SK-N-SH (cell line): ENCODE measurements at regions not wholly inside any gene's neighbourhood (a gene's known extent, or its start where the extent isn't known, plus 50 kb on each side); places are given as distances from the start of the nearest gene placed in this dataset.

Source experiments
- CTCF ChIA-PET: fragments of 300-600, 350-600 bp; formaldehyde crosslinking; extraction: SDS; loops from one replicate; lab custom pipeline; 2021; lab: Yijun Ruan, JAX
- POLR2A ChIA-PET: fragments of 350-600 bp; sonication (Branson Sonifier 250); formaldehyde crosslinking; extraction: SDS; loops from one replicate; lab custom pipeline; 2020; ENCODE audit warnings: antibody characterized with exemption, inconsistent platforms; lab: Yijun Ruan, JAX
- DNase-seq: peaks from one replicate; pipeline ENCODE4 v3.0.0; 2012
- H2AFZ ChIP-seq: fragments of 200-600 bp; sonication (generic); 2 replicates; pipeline ENCODE4 v1.8.1; 2016; ENCODE audit warnings: antibody characterized with exemption, mild to moderate bottlenecking, low read depth
- H3F3A ChIP-seq: fragments of 200-600 bp; sonication (generic); replicated peaks from 2 replicates; pipeline ENCODE3; 2016; ENCODE audit warnings: antibody characterized with exemption, mild to moderate bottlenecking; ENCODE audit not compliant: insufficient read depth
- H3K27ac ChIP-seq, 2 experiments: fragments of 200-500 bp in 1 of 2; fragments of 200-600 bp in 1 of 2; sonication (Bioruptor generic) in 1 of 2; sonication (generic), shearing (Covaris generic) in 1 of 2; 2 replicates each; pipeline versions ENCODE4 v1.5.1 to v1.6.1; 2014 to 2016; ENCODE audit warnings: low read depth in 2 of 2, inconsistent platforms in 1 of 2, low read length in 1 of 2, mild to moderate bottlenecking in 1 of 2, mixed read lengths in 1 of 2
- H3K27me3 ChIP-seq: fragments of 200-600 bp; sonication (generic), shearing (Covaris generic); 2 replicates; pipeline ENCODE4 v1.6.1; 2016; ENCODE audit warnings: mixed run types; ENCODE audit not compliant: insufficient read depth
- H3K36me3 ChIP-seq, 2 experiments: fragments of 200-500 bp in 1 of 2; fragments of 200-600 bp in 1 of 2; sonication (Bioruptor generic) in 1 of 2; sonication (generic) in 1 of 2; replicated peaks in 1 of 2; 2 replicates each; pipeline versions ENCODE3 to v1.5.1; 2014 to 2016; ENCODE audit warnings: low read length in 1 of 2, mild to moderate bottlenecking in 1 of 2; ENCODE audit not compliant: insufficient read depth in 2 of 2, control insufficient read depth in 1 of 2
- H3K4me1 ChIP-seq, 2 experiments: fragments of 200-500 bp in 1 of 2; fragments of 200-600 bp in 1 of 2; sonication (Bioruptor generic) in 1 of 2; sonication (generic), shearing (Covaris generic) in 1 of 2; 2 replicates each; pipeline versions ENCODE4 v1.5.1 to v1.6.1; 2014 to 2016; ENCODE audit warnings: low read depth in 1 of 2, low read length in 1 of 2, mixed run types in 1 of 2; ENCODE audit not compliant: insufficient read depth in 2 of 2, control insufficient read depth in 1 of 2
- H3K4me2 ChIP-seq: fragments of 200-600 bp; sonication (generic), shearing (Covaris generic); 2 replicates; pipeline ENCODE4 v1.6.1; 2017; ENCODE audit warnings: mixed run types
- H3K4me3 ChIP-seq, 2 experiments: fragments of 200-500 bp in 1 of 2; fragments of 200-600 bp in 1 of 2; sonication (Bioruptor generic) in 1 of 2; sonication (generic), shearing (Covaris generic) in 1 of 2; 2 replicates each; pipeline versions ENCODE4 v1.5.1 to v1.8.1; 2014 to 2016; ENCODE audit warnings: low read depth in 2 of 2, inconsistent platforms in 1 of 2, low read length in 1 of 2, mild to moderate bottlenecking in 1 of 2, mixed read lengths in 1 of 2, moderate library complexity in 1 of 2
- H3K79me2 ChIP-seq: fragments of 200-600 bp; sonication (generic); 2 replicates; pipeline ENCODE4 v1.8.1; 2017; ENCODE audit warnings: mild to moderate bottlenecking; ENCODE audit not compliant: insufficient read depth
- H3K9ac ChIP-seq: fragments of 200-600 bp; sonication (generic); 2 replicates; pipeline ENCODE4 v1.6.1; 2017; ENCODE audit warnings: mixed run types
- H3K9me2 ChIP-seq: fragments of 200-600 bp; sonication (generic); 2 replicates; pipeline ENCODE4 v1.6.1; 2017; ENCODE audit warnings: mixed run types
- H3K9me3 ChIP-seq: fragments of 200-600 bp; sonication (generic); 2 replicates; pipeline ENCODE4 v1.6.1; 2017; ENCODE audit warnings: mixed run types, mild to moderate bottlenecking, moderate library complexity
- H4K20me1 ChIP-seq: fragments of 200-600 bp; sonication (generic); 2 replicates; pipeline ENCODE4 v1.6.1; 2017; ENCODE audit warnings: mild to moderate bottlenecking, mixed run types; ENCODE audit not compliant: insufficient read depth
- CHD2 ChIP-seq: fragments of 150-350 bp; IDR thresholded peaks from 2 replicates; pipeline ENCODE4 v1.6.1; 2018; ENCODE audit warnings: low read length; ENCODE audit not compliant: partially characterized antibody
- ELF1 ChIP-seq: IDR thresholded peaks from 2 replicates; pipeline ENCODE4 v1.4.0; 2012
- EP300 ChIP-seq, 2 experiments: IDR thresholded peaks; 2 replicates each; pipeline versions ENCODE4 v1.4.0 to v1.6.1; 2012; ENCODE audit warnings: borderline replicate concordance in 1 of 2, low read depth in 1 of 2, low read length in 1 of 2
- FOXM1 ChIP-seq: IDR thresholded peaks from 2 replicates; pipeline ENCODE4 v1.4.0; 2012; ENCODE audit warnings: low read depth, mild to moderate bottlenecking
- GABPA ChIP-seq: IDR thresholded peaks from 2 replicates; pipeline ENCODE4 v1.4.0; 2012; ENCODE audit warnings: low read depth, mild to moderate bottlenecking
- GATA2 ChIP-seq: sonication (generic); formaldehyde crosslinking; IDR thresholded peaks from 2 replicates; pipeline ENCODE4 v1.5.0; 2020; ENCODE audit warnings: mild to moderate bottlenecking, missing genetic modification reagents
- JUND ChIP-seq: IDR thresholded peaks from 2 replicates; pipeline ENCODE4 v1.4.0; 2012
- MEF2A ChIP-seq: IDR thresholded peaks from 2 replicates; pipeline ENCODE4 v1.4.0; 2012; ENCODE audit warnings: low read depth, borderline replicate concordance
- POLR2AphosphoS5 ChIP-seq: IDR thresholded peaks from 2 replicates; pipeline ENCODE4 v1.6.1; 2012; ENCODE audit warnings: low read depth, low read length
- TAF1 ChIP-seq: IDR thresholded peaks from 2 replicates; pipeline ENCODE4 v1.6.1; 2012; ENCODE audit warnings: low read depth, mild to moderate bottlenecking, low read length, moderate library complexity, borderline replicate concordance
- WGBS: methylation state at CpG from one replicate; pipeline ENCODE4 v1.1.6; 2017; ENCODE audit warnings: low lambda C conversion rate; 5-methylcytosine and 5-hydroxymethylcytosine counted together
- TF ChIP-seq, protein P1 (sequence below): IDR thresholded peaks from 2 replicates; pipeline ENCODE4 v1.4.0; 2012; ENCODE audit warnings: low read depth, borderline replicate concordance
- TF ChIP-seq, protein P2 (sequence below): fragments of 150-350 bp; IDR thresholded peaks from 2 replicates; pipeline ENCODE4 v1.6.1; 2017; ENCODE audit warnings: antibody characterized with exemption, low read length, low read depth, borderline replicate concordance
- TF ChIP-seq, protein P3 (sequence below): IDR thresholded peaks from 2 replicates; pipeline ENCODE4 v1.4.0; 2012; ENCODE audit warnings: low read depth, borderline replicate concordance
- TF ChIP-seq, protein P4 (sequence below): IDR thresholded peaks from 2 replicates; pipeline ENCODE4; 2012
- TF ChIP-seq, protein P5 (sequence below): fragments of 150-350 bp; IDR thresholded peaks from 2 replicates; pipeline ENCODE4 v1.6.1; 2016; ENCODE audit warnings: mild to moderate bottlenecking, low read depth, low read length

DNA sequence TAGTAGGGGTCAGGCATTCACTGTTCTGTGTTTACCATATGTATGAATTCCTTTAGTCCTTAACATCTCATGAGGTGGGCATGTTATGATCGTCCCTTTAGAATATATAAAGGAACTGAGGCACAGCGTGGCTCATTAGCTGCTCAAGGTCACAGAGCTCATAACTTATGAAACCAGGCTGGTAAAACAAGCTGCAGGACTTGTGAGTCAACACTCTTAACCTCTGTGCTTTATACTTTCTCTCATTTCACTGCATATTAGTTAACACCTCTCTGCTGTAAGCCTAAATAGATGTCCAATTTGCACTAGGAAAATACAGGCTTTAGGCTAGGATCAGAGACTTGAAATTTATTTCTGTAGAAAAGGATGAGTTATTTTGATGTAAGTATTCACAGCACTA is 180.3 kb upstream of the HDAC9 start:
- CTCF ChIA-PET = interaction anchor here (0.9 to 1.4 kb wide), 2 partner anchors 30 to 545 kb away, joined by 4 to 5 read pairs; no protein-coding TSS in a partner anchor
- Histone ChIP-seq H3K4me3 (no peak overlapping the region), H3K9ac (no peak overlapping the region), H3K9me3 (no peaks in the 10 kb centered on the region), H3K4me2 (no peak overlapping the region), H3K4me1 (no peaks in the 10 kb centered on the region; a peak in 1 of 4 replicates), H2AFZ (no peak overlapping the region), H3F3A (no peaks in the 10 kb centered on the region), H3K79me2 (no peaks in the 10 kb centered on the region), H3K27me3 (peaks cover 19% of the 10 kb centered on the region), H3K36me3 (no peaks in the 10 kb centered on the region), H4K20me1 (no peaks in the 10 kb centered on the region), H3K27ac (no peak overlapping the region), H3K9me2 (no peaks in the 10 kb centered on the region)
- DNase-seq = no peak
- 35% methylated on average over 2 of the region's 2 CpGs for WGBS
- TF ChIP-seq, protein P1, sequence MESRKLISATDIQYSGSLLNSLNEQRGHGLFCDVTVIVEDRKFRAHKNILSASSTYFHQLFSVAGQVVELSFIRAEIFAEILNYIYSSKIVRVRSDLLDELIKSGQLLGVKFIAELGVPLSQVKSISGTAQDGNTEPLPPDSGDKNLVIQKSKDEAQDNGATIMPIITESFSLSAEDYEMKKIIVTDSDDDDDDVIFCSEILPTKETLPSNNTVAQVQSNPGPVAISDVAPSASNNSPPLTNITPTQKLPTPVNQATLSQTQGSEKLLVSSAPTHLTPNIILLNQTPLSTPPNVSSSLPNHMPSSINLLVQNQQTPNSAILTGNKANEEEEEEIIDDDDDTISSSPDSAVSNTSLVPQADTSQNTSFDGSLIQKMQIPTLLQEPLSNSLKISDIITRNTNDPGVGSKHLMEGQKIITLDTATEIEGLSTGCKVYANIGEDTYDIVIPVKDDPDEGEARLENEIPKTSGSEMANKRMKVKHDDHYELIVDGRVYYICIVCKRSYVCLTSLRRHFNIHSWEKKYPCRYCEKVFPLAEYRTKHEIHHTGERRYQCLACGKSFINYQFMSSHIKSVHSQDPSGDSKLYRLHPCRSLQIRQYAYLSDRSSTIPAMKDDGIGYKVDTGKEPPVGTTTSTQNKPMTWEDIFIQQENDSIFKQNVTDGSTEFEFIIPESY = no peak
- TF ChIP-seq TAF1 (no peak), GATA2 (CRISPR knock-in tag) (no peak), FOXM1 (no peak), EP300 (IDR thresholded peaks at IDR 0.05; ENCODE audit: borderline replicate concordance in 1 of 2, low read depth in 1 of 2, low read length in 1 of 2) (no peak), ELF1 (no peak)
- TF ChIP-seq, protein P2, sequence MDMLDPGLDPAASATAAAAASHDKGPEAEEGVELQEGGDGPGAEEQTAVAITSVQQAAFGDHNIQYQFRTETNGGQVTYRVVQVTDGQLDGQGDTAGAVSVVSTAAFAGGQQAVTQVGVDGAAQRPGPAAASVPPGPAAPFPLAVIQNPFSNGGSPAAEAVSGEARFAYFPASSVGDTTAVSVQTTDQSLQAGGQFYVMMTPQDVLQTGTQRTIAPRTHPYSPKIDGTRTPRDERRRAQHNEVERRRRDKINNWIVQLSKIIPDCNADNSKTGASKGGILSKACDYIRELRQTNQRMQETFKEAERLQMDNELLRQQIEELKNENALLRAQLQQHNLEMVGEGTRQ = no peak
- TF ChIP-seq, protein P3, sequence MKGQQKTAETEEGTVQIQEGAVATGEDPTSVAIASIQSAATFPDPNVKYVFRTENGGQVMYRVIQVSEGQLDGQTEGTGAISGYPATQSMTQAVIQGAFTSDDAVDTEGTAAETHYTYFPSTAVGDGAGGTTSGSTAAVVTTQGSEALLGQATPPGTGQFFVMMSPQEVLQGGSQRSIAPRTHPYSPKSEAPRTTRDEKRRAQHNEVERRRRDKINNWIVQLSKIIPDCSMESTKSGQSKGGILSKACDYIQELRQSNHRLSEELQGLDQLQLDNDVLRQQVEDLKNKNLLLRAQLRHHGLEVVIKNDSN = no peak
- TF ChIP-seq, protein P4, sequence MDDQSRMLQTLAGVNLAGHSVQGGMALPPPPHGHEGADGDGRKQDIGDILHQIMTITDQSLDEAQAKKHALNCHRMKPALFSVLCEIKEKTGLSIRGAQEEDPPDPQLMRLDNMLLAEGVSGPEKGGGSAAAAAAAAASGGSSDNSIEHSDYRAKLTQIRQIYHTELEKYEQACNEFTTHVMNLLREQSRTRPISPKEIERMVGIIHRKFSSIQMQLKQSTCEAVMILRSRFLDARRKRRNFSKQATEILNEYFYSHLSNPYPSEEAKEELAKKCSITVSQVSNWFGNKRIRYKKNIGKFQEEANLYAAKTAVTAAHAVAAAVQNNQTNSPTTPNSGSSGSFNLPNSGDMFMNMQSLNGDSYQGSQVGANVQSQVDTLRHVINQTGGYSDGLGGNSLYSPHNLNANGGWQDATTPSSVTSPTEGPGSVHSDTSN = no peak
- POLR2A ChIA-PET = no interaction called here

DNA sequence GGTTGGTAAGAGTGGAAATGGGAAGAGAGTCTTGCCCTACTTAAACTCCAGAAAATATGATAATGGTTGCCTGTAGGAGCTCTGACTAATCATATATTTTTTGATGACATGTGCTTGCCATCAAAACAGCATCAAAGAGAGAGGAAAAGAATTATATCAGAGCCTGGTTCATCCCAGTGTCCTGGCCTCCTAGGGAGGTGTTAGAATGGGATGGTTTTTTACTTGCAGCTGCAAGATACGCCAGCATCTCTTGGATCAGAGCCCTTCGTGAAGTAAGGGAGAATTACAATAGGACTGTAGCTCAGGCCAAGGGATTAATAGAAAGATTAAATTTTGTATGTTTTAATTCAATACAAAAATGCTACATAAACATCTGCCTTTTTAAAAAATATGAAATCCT is 177.6 kb upstream of the HDAC9 start:
- H3K27me3 ChIP-seq = peaks cover 21% of the 10 kb centered on the region; the same call in 1 of the 2 replicates
- no peaks in the 10 kb centered on the region for H3F3A ChIP-seq
- no peaks in the 10 kb centered on the region; a peak in 1 of 4 replicates for H3K4me1 ChIP-seq
- no peak overlapping the region for H3K9ac ChIP-seq
- H3K79me2 ChIP-seq = no peaks in the 10 kb centered on the region
- ChIA-PET CTCF (interaction anchor here (1.0 to 6.9 kb wide), 6 partner anchors 10 to 611 kb away, joined by 3 to 84 read pairs (median 4); no protein-coding TSS in a partner anchor), POLR2A (no interaction called here)
- H3K36me3 ChIP-seq = no peaks in the 10 kb centered on the region
- DNase-seq = no peak
- H3K4me2 ChIP-seq = no peak overlapping the region
- no peak overlapping the region for H2AFZ ChIP-seq
- WGBS = 32% methylated on average over 2 of the region's 2 CpGs
- no peaks in the 10 kb centered on the region for H3K9me3 ChIP-seq
- no peak overlapping the region for H3K27ac ChIP-seq
- no peaks in the 10 kb centered on the region for H4K20me1 ChIP-seq
- H3K9me2 ChIP-seq = no peaks in the 10 kb centered on the region
- H3K4me3 ChIP-seq = no peak overlapping the region
- TF ChIP-seq GABPA (no peak), POLR2AphosphoS5 (no peak), JUND (no peak), FOXM1 (no peak), EP300 (IDR thresholded peaks at IDR 0.05; ENCODE audit: borderline replicate concordance in 1 of 2, low read depth in 1 of 2, low read length in 1 of 2) (no peak), CHD2 (no peak), MEF2A (no peak)
- TF ChIP-seq, protein P1 = no peak
- TF ChIP-seq, protein P2 = no peak
- TF ChIP-seq, protein P5, sequence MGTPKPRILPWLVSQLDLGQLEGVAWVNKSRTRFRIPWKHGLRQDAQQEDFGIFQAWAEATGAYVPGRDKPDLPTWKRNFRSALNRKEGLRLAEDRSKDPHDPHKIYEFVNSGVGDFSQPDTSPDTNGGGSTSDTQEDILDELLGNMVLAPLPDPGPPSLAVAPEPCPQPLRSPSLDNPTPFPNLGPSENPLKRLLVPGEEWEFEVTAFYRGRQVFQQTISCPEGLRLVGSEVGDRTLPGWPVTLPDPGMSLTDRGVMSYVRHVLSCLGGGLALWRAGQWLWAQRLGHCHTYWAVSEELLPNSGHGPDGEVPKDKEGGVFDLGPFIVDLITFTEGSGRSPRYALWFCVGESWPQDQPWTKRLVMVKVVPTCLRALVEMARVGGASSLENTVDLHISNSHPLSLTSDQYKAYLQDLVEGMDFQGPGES = no peak
- TF ChIP-seq, protein P4 = no peak
